ENCODE measurements at regions not wholly inside any gene's neighbourhood (a gene's known extent, or its start where the extent isn't known, plus 50 kb on each side); places are given as distances from the start of the nearest gene placed in this dataset.

GRCh38 chr3:151615464-151615863 is 118.3 kb upstream of the AADACL2 start:
- H3K9me3 ChIP-seq = no peaks in the 10 kb centered on the region
- H3K4me1 ChIP-seq (replicated peaks) = no peaks in the 10 kb centered on the region
- H3K4me3 ChIP-seq = no peak overlapping the region
- H3K27ac ChIP-seq = no peak overlapping the region
- H3K36me3 ChIP-seq = no peaks in the 10 kb centered on the region
- no peak for DNase-seq (ENCODE audit: low spot score)
- H3K27me3 ChIP-seq (replicated peaks; ENCODE audit: insufficient read depth) = no peaks in the 10 kb centered on the region
- TF ChIP-seq POLR2A (IDR thresholded peaks at IDR 0.05) (no peak), POLR2AphosphoS5 (IDR thresholded peaks at IDR 0.05) (no peak), CTCF (IDR thresholded peaks at IDR 0.05) (no peak)
- intact Hi-C loops (cut with DNase I) = no loop called here
- WGBS = 33% methylated on average over 4 of the region's 4 CpGs

GRCh38 chr3:151612115-151612514 is 121.6 kb upstream of the AADACL2 start:
- H3K27ac ChIP-seq = no peak overlapping the region
- no peaks in the 10 kb centered on the region for H3K4me1 ChIP-seq (replicated peaks)
- no peaks in the 10 kb centered on the region for H3K36me3 ChIP-seq
- intact Hi-C loops (cut with DNase I) = no loop called here
- H3K9me3 ChIP-seq = no peaks in the 10 kb centered on the region
- no peaks in the 10 kb centered on the region for H3K27me3 ChIP-seq (replicated peaks; ENCODE audit: insufficient read depth)
- WGBS = 75% methylated on average over 2 of the region's 2 CpGs
- no peak for DNase-seq (ENCODE audit: low spot score)
- H3K4me3 ChIP-seq = no peak overlapping the region
- no peak for TF ChIP-seq POLR2AphosphoS5 (IDR thresholded peaks at IDR 0.05)

GRCh38 chr3:151611419-151611818 is 122.3 kb upstream of the AADACL2 start:
- Histone ChIP-seq H3K4me3 (no peak overlapping the region), H3K27me3 (replicated peaks; ENCODE audit: insufficient read depth) (no peaks in the 10 kb centered on the region), H3K4me1 (replicated peaks) (no peaks in the 10 kb centered on the region), H3K9me3 (no peaks in the 10 kb centered on the region), H3K36me3 (no peaks in the 10 kb centered on the region), H3K27ac (no peak overlapping the region)
- TF ChIP-seq POLR2AphosphoS5 (IDR thresholded peaks at IDR 0.05) (no peak), CTCF (IDR thresholded peaks at IDR 0.05) (no peak), POLR2A (IDR thresholded peaks at IDR 0.05) (no peak)
- intact Hi-C loops (cut with DNase I) = no loop called here
- 68% methylated on average over 3 of the region's 3 CpGs for WGBS
- DNase-seq (ENCODE audit: low spot score) = no peak

GRCh38 chr3:151609491-151609890 is 124.2 kb upstream of the AADACL2 start:
- Histone ChIP-seq H3K4me1 (replicated peaks) (no peaks in the 10 kb centered on the region), H3K27ac (no peak overlapping the region), H3K4me3 (no peak overlapping the region), H3K27me3 (replicated peaks; ENCODE audit: insufficient read depth) (no peaks in the 10 kb centered on the region), H3K9me3 (no peaks in the 10 kb centered on the region), H3K36me3 (no peaks in the 10 kb centered on the region)
- TF ChIP-seq CTCF (IDR thresholded peaks at IDR 0.05) = no peak
- TF ChIP-seq POLR2A (IDR thresholded peaks at IDR 0.05) = no peak
- TF ChIP-seq POLR2AphosphoS5 (IDR thresholded peaks at IDR 0.05) = no peak
- intact Hi-C loops (cut with DNase I) = no loop called here
- 89% methylated on average over 2 of the region's 2 CpGs for WGBS
- no peak for DNase-seq (ENCODE audit: low spot score)

- Histone ChIP-seq H3K27ac (no peak overlapping the region), H3K27me3 (replicated peaks; ENCODE audit: insufficient read depth) (no peaks in the 10 kb centered on the region), H3K4me1 (replicated peaks) (no peaks in the 10 kb centered on the region), H3K4me3 (no peak overlapping the region), H3K9me3 (no peaks in the 10 kb centered on the region), H3K36me3 (no peaks in the 10 kb centered on the region)
- no peak for DNase-seq (ENCODE audit: low spot score)
- intact Hi-C loops (cut with DNase I) = no loop called here
- TF ChIP-seq CTCF (IDR thresholded peaks at IDR 0.05) (no peak), POLR2A (IDR thresholded peaks at IDR 0.05) (no peak), POLR2AphosphoS5 (IDR thresholded peaks at IDR 0.05) (no peak)
- 92% methylated on average over 1 of the region's 1 CpG for WGBS
These were observed 128.8 kb upstream of the AADACL2 start for GRCh38 chr3:151604891-151605290.

All from prostate gland (tissue), 2 donors.